Neural crest cell (in vitro differentiated cells): ENCODE measurements at regions not wholly inside any gene's neighbourhood (a gene's known extent, or its start where the extent isn't known, plus 50 kb on each side); places are given as distances from the start of the nearest gene placed in this dataset.

Experiments used
- DNase-seq: peaks from one replicate; pipeline ENCODE4 v3.0.0; 2021; ENCODE audit warnings: low read depth, mixed read lengths, low spot score
- H3K27ac Mint-ChIP-seq: one replicate; pipeline ENCODE4 v1.8.0; 2021; ENCODE audit warnings: mild to moderate bottlenecking, mixed read lengths; ENCODE audit not compliant: unreplicated experiment
- H3K27me3 Mint-ChIP-seq: 2 replicates; pipeline ENCODE4 v1.8.0; 2021; ENCODE audit warnings: low read depth, mild to moderate bottlenecking, mixed read lengths
- H3K36me3 Mint-ChIP-seq: 2 replicates; pipeline ENCODE4 v1.8.0; 2021; ENCODE audit warnings: low read depth, mild to moderate bottlenecking, mixed read lengths
- H3K4me1 Mint-ChIP-seq: 2 replicates; pipeline ENCODE4 v1.8.0; 2021; ENCODE audit warnings: mixed read lengths
- H3K4me3 Mint-ChIP-seq: one replicate; pipeline ENCODE4 v1.8.0; 2021; ENCODE audit warnings: mild to moderate bottlenecking, mixed read lengths
- H3K9me3 Mint-ChIP-seq: 2 replicates; pipeline ENCODE4 v1.8.0; 2021; ENCODE audit warnings: mixed read lengths
- CTCF ChIP-seq: fragments of 200-600 bp; sonication (generic); conservative IDR thresholded peaks from 2 replicates; pipeline ENCODE4 v1.5.0; 2021; ENCODE audit warnings: antibody characterized with exemption, mild to moderate bottlenecking

DNA sequence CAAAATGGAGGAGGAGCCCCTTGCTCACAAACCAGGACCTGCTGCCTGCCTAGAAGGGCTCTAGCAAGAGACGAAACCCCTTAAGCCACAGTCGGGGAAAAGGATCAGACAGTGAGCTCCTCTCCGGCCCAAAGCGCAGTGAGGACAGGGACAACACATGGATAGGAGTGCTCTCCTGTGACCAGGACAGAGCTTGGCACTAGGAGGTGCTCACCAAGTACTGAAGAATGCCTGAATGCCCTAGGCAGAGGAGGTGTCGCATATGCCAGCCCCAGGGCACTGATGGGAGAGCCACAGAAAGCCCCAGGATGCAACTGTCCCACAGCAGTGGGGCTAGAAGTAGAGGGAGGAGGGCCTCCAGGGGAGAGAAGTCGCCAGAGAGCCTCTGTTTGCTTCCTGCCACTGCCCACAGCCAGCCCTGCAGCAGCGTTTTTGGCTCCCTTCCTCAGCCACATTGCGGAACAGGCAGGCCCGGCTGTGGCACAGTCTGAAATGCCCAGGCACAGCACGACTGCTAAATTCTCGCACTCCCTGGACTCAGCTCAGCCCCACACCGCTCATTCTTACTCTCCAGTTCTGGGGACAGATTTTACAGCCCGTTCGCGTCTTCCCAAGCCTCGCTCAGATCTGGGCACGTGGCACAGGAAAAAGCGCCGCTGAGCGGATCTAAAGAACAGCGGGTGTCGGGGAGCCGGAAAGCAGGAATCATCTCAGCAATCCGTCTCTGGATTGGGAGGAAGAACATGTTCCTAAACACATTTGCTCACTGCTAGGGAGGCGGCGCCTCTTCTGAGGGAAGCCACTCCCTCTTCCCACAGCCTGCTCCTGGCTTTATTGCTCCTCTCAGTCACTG is 98.7 kb upstream of the POU3F3 start:
- H3K4me1 Mint-ChIP-seq, result peaks cover 39% of the 10 kb centered on the region

GRCh38 chr2:104756118-104756517 is 97.8 kb upstream of the POU3F3 start:
- TF ChIP-seq CTCF, result no peak
- no peak overlapping the region for H3K4me3 Mint-ChIP-seq
- peak overlapping the region; percentile 59 for H3K27ac Mint-ChIP-seq
- H3K27me3 Mint-ChIP-seq, result no peaks in the 10 kb centered on the region
- DNase-seq, result no peak
- H3K4me1 Mint-ChIP-seq, result peaks cover 40% of the 10 kb centered on the region
- peaks cover 3% of the 10 kb centered on the region for H3K9me3 Mint-ChIP-seq
- no peaks in the 10 kb centered on the region for H3K36me3 Mint-ChIP-seq

More for the DNA sequence above, 98.7 kb upstream of the POU3F3 start:
- peaks cover 3% of the 10 kb centered on the region for H3K9me3 Mint-ChIP-seq
- H3K27me3 Mint-ChIP-seq, result peaks cover 3% of the 10 kb centered on the region
- DNase-seq, result no peak
- TF ChIP-seq CTCF, result no peak
- H3K36me3 Mint-ChIP-seq, result no peaks in the 10 kb centered on the region
- H3K27ac Mint-ChIP-seq, result peak overlapping the region; percentile 59
- no peak overlapping the region for H3K4me3 Mint-ChIP-seq

DNA sequence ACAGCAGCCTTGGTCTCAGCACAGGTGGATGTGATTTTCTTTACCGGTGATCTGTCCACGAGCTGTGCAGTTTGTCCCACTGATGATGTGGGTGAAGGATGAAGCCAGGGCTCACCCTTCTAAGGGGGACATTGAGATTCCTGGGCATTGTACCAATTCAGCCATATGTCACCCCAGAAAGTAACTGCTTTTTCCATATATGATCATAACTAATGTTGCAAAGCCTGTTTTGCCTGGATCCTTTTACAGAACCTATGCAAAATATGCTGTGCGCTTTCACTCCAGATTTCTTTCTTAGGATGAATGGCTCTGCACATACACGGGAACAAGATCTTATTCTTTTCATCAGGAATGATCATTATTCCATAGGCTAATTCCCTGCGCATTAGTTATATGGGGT is 96.9 kb upstream of the POU3F3 start:
- peaks cover 3% of the 10 kb centered on the region for H3K9me3 Mint-ChIP-seq
- no peak overlapping the region for H3K4me3 Mint-ChIP-seq
- H3K27ac Mint-ChIP-seq, result no peak overlapping the region
- H3K36me3 Mint-ChIP-seq, result no peaks in the 10 kb centered on the region
- H3K4me1 Mint-ChIP-seq, result peaks cover 42% of the 10 kb centered on the region
- no peak for DNase-seq
- no peak for TF ChIP-seq CTCF
- no peaks in the 10 kb centered on the region for H3K27me3 Mint-ChIP-seq

DNA sequence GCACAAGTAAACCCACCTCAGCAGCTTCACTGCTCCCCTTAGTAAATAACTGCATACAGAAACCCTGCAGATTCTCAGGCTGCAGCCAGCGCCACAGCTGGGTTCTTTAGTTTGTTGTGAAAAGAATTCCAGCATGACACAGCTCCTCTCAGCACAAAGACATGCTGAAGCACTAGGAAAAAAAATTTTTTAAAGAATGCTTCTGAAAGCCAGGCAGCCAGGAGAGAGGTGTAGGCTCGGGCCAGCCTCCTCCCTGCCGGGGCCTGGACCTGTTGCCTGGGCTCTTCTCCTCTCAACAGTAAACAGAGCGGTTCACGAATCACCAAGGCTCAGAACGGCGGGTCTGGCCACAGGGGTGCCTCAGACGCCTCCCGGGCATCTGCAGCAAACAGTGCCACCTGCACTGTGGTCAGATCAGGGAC is 95.7 kb upstream of the POU3F3 start:
- peaks cover 3% of the 10 kb centered on the region for H3K9me3 Mint-ChIP-seq
- peak overlapping the region; percentile 41 for H3K4me3 Mint-ChIP-seq
- no peaks in the 10 kb centered on the region for H3K27me3 Mint-ChIP-seq
- H3K36me3 Mint-ChIP-seq, result no peaks in the 10 kb centered on the region
- DNase-seq, result peak; percentile 3
- H3K27ac Mint-ChIP-seq, result peak overlapping the region; percentile 54
- no peak for TF ChIP-seq CTCF
- H3K4me1 Mint-ChIP-seq, result peaks cover 42% of the 10 kb centered on the region

DNA sequence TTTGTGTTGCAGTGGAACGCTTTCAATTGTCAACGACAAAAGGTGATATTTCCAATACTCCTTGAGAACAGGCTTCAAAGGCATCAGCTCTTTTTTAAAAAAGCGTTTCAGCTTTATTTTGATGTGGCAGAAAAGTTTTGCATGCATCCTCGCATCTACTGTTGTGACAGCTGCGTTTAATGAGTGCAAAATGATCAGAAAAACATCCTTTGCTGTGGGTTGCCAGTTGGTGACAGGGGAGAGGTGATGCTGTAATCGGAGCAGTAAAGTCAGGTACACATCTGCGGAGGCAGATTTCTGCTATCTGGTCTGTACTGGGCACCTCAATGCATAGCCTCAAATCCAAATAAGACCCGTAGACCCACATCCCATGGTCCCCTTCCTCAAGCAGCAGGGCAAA is 91.9 kb upstream of the POU3F3 start:
- Mint-ChIP-seq H3K9me3 (no peaks in the 10 kb centered on the region), H3K4me1 (peaks cover 31% of the 10 kb centered on the region), H3K27me3 (no peaks in the 10 kb centered on the region), H3K27ac (no peak overlapping the region), H3K36me3 (no peaks in the 10 kb centered on the region), H3K4me3 (no peak overlapping the region)
- no peak for DNase-seq
- TF ChIP-seq CTCF, result no peak
